GM12891 (cell line): ENCODE measurements at regions not wholly inside any gene's neighbourhood (a gene's known extent, or its start where the extent isn't known, plus 50 kb on each side); places are given as distances from the start of the nearest gene placed in this dataset.

Source experiments
- POLR2A ChIP-seq: IDR thresholded peaks from 2 replicates; pipeline ENCODE4 v1.6.1; 2011; ENCODE audit warnings: low read depth, low read length, control low read depth
- POLR2AphosphoS5 ChIP-seq: IDR thresholded peaks from 2 replicates; pipeline ENCODE4 v1.6.1; 2011; ENCODE audit warnings: low read depth, low read length, control low read depth
- SPI1 ChIP-seq: IDR thresholded peaks from 2 replicates; pipeline ENCODE4 v1.6.1; 2011; ENCODE audit warnings: low read depth, low read length, control low read depth

- TF ChIP-seq POLR2A (no peak), POLR2AphosphoS5 (no peak), SPI1 (no peak)
These were observed 618.7 kb downstream of the PKHD1 start for GRCh38 chr6:51468704-51469103.
